HG03342 (cell line): ENCODE measurements at regions not wholly inside any gene's neighbourhood (a gene's known extent, or its start where the extent isn't known, plus 50 kb on each side); places are given as distances from the start of the nearest gene placed in this dataset.

Source experiments
- ATAC-seq: cut with Tn5 transposase; IDR thresholded peaks from one replicate; pipeline ENCODE4 v1.9.1; 2021; ENCODE audit warnings: mild to moderate bottlenecking, moderate library complexity; ENCODE audit not compliant: unreplicated experiment

DNA sequence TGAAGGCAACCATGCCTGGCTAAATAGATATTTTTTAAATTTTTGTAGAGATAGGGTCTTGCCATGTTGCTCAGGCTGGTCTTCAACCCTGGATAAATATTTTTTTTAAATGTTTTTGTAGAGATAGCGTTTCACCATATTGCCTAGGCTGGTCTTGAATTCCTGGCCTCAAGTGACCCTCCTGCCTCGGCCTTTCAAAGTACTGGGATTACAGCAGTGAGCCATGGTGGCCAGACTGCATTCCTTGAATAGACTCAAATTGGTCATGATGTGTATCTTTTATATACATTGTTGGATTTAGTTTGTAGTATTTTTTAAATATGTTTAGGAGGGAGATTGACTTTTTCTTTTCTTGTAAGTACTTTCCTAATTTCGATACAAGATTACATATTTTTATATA is 325.7 kb upstream of the C11orf87 start:
- ATAC-seq: no peak

DNA sequence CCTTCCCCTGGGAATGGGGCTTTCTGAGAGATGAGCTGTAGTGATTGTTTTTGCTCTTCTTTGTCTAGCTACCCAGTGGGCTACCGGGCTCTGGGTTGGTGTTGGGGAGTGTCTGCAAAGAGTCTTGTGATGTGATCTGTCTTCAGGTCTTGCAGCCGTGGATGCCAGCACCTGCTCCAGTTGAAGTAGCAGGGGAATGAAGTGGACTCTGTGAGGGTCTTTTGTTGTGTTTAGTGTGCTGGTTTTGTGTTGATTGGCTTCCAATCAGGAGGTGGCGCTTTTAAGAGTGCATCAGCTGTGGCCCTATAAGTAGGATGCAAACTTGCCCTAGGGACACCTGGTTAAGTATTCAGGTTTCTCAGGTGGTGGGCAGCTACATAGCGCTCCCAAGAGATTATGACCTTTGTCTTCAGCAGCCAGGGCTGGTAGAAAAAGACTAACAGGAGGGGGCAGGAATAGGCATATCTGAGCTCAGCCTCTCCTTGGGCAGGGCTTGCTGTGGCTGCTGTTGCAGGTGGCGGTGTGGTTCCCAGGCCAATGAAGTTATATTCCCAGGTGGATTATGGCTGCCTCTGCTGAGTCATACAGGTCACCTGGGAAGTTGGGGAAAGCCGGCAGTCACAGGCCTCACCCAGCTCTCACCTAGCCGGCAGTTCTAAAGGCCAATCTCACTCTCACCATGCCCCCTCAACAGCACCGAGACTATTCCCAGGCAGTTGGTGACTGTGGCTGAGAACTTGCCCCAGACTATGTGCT is 315.7 kb upstream of the C11orf87 start:
- no peak for ATAC-seq

DNA sequence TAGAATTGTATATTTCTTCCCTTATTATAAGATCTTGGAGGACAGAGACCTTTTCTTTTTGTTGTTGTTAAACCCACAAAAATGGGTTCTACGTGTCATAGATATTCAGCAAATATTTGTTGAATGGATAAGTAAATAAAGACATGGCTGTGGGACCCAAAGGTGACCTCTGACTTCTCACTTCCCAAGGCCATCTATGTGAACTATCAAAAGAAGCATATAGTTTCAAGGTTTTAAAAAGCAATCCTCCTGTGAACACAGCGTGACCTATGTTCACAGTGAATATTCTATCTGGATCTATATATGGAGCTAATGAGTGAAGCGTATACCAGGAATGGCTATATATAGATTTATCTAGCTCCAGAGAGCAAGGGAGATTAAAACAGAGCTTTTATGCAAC is 312.8 kb upstream of the C11orf87 start:
- no peak for ATAC-seq

DNA sequence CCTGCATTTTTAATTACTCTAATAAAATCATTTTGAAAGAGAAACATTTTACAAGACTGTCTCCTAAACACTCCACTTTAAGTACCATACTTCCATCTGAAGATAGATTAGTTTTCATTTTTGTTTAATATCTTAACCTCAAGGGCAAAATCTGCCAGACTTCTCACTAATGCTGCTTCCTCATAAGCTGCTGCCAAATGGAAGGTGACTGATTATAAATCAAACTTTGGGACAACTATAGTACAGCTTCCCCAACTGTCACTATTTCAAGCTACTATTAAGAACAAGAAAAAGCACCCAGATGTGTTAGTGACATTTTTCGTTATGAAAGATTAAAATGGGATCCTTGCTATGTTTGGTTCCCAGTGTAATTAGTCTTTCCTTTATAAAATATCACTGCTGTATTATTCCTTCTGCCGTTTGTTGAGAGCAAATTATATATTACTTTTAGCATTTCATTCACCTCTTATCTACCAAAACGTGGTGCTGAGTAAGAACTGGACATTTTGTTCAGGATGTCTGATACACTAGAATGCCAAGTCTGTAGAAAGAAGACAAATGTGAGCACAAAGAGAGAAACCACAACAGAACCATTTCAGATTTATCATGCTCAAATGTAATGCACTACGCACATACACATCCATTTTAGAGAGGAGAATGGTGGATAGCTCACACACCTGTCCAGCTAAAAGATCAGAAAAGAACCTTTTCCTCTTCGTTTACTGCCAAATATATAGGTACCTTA is 312.2 kb upstream of the C11orf87 start:
- ATAC-seq: no peak

DNA sequence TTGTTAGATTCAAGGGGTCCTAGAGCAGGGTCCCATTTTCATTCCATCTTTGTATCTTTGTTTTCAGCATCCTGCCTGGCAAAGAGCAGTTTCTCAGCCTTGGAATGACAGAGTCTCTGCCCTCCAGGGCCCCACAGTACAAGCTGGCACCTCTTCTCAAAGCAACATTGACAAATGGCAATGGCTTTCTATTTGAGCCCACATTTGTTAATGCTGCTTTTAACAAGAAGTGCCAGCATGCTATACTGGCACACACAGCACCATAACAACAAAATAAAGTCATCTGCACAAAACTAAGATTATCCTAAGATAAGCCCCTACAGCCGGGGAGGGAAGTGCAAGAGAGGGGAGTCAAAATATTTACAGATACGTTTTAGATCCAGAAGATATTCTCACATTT is 309.7 kb upstream of the C11orf87 start:
- ATAC-seq: no peak

DNA sequence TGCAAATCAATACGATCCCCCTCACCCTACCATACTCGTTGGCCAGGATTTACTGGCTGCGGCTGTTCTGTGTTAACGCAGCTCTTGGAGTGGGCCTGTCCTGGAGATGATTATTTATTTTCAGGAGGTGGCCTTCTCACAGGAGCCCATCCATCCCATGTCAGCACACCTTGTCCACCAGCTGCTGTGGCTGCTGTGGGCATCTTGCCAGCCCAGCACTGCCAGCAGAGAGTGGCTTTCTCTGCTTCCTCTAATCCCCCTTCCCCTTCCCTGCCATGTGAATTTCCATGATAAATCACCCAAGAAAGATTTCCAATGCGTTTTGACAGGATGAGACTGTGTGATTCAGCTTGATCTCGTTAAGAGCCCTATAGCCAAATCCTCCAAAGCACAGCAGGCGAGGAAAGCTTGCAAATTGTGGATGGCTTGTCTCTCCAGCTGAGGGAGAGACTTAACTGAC is 309.1 kb upstream of the C11orf87 start:
- no peak for ATAC-seq

DNA sequence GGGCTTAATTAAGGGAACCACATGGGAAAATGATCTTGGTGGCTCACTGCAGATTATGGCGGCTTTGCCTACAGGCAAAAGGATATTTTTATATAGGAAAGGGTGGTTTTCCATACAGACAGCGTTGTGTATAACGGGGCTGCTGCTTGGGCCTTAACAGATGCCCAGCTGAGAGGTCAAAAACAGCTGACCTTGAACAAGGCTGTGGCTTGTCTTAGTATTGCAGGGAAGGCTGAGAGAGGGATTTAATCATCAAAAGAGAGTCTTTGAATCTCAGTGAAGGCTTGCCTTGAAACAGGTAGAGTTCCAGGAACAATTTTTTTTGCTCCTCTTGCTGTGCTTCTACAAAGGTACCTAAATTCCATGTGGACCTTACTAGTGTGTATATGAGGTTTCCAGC is 301.6 kb upstream of the C11orf87 start:
- no peak for ATAC-seq

DNA sequence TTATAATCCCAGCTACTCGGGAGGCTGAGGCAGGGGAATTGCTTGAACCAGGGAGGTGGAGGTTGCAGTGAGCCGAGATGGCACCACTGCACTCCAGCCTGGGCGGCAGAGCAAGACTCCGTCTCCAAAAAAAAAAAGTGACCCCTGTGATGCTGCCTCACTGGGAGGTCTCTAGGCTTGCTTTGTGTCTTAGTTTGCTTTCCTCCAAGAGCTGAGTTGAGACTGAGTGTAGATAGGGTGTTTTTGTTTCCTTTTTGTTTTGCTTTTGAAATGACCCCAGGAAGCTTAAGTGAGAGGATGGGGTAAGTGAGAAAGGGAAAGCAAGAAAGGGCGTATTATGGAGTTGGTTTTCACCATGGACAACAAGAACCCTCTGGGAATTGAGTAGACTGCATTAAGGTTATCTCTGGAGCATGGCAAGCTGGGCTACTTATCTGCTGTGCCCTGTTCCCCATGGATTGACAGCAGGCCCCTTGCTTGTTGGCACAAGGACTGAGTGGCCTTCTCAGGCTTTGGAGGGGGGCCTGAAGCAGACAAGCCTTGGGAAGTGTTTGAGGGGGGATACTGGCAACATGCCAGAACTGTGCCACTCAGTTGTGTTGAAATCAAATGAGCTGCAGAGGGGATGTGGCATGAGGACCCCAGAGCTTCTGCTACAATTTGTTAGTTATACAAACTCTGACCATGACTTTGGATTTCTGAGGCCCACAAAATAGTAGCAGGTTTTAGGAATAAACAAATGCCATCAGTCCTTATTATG is 300.6 kb upstream of the C11orf87 start:
- ATAC-seq: no peak

DNA sequence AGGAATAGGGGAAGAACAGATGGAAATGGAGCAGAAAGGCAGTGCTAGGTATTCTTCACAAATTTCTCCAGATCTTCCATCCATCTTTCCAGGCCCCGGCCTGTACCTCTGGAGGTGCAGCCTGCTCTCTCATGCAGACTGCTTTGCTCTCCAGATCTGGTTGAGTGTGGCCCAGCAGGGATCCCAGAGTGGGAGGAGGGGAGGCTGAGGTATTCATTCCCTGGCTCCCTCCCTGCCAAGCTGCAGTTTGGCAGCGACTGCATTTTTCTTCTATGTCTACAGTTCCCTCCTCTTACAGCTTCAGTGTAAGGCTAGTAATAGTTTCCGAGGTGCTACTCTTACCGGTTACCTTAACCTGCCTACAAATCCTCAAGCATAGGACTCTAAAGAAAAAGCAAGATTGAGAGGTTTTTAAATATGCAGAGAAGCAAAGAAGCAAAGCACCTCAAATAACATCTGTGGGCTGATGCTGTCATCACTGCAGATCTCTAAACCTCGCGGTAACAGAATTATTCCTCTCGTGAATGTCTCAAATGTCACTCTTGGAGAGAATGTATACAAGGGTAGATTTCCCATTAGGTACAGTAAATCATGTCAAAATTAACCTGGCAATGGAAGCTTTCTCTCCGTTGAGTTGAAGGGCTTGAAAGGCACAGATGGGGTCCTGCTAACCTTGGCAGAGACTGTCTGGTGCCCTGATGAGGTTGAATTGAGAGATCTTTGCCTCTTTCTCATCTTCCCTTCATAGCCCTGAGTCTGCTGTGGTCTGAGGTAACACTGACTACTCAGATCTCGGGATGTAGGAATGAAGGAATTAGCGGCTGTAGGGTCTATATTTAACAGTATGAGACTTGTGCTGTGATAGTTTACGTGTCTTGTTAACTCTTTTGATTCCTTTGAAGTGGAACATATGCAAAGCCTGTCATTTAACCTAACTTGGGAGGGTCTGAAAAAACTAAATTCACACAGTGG is 297.9 kb upstream of the C11orf87 start:
- no peak for ATAC-seq

DNA sequence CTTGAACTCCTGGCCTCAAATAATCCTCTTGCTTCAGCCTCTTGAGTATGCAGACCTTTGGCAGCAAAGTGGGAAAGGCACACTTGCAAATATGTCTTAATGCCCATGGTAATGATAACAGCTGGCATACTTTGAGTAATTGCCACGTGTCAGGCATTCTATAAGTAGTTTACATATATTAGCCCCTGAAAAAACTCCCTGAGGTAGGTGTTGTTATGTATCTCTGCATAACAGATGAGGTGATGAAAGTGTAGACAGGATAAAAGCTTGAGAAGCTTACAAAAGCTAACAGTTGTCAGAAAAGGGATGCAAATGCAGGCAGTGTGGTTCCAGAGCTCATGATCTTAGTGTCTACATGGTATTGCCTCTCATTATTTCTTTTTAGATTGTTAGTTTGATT is 291.1 kb upstream of the C11orf87 start:
- ATAC-seq: no peak

DNA sequence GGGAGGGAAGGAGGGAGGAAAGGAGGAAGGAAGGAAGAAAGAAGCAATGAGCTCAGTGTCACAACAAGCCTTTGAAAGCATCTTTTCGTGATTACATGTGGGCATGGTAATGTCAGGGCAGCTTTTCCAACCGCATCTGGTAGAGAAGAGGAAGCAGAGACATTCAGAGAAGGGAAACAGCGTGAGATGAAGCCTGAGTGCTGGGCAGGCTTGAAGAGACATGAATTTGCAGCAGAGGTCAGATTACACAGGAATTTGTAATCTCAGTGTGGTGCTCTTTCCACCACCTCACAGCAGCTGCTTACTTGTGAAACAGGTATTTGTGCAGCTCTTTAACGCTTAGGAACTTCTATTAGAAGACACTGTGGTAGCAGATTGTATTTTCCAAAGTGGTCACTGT is 289.5 kb upstream of the C11orf87 start:
- no peak for ATAC-seq

DNA sequence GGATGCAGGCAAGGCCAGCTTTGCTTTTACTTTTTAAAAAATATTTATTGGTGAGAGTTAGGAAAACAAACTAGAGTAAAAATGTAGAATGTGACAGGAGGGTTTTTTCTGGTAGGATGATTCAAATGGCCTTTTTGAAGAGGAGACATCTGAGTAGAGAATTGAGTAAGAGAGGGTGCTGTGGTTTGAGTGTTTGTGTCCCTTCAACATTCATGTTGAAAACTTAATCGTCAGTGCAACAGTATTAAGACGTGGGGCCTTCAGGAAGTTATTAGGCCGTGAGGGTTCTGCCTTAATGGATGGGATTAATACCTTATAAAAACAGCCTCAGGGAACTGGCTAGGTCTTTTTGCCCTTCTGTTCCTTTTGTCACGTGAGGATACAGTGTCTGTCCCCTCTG is 288.8 kb upstream of the C11orf87 start:
- ATAC-seq: no peak

DNA sequence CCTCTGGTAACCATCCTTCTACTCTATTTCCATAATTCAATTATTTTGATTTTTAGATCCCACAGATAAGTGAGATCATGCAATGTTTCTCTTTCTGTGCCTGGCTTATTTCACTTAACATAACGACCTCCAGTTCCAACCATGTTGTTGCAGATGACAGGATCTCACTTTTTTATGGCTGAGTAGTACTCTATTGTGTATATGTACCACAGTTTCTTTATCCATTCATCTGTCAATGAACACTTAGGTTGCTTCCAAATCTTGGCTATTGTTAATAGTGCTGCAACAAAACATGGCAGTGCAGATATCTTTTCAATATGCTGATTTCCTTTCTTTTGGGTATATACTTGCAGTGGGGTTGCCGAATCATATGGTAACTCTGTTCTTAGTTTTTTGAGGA is 286.4 kb upstream of the C11orf87 start:
- no peak for ATAC-seq

DNA sequence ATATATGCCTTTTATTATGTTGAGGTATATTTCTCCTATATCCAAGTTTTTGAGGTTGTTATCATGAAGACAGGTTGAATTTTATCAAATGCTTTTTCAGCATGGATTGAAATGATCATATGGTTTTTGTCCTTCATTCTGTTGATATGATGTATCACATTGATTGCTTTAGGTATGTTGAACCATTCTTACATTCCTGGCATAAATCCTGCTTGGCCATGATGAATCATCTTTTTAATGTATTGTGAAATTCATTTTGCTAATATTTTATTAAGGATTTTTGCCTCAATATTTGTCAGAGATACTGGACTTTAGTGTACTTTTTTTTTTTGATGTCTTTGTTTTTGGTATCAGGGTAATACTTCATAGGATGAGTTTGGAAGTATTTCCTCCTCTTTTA is 283.8 kb upstream of the C11orf87 start:
- no peak for ATAC-seq

DNA sequence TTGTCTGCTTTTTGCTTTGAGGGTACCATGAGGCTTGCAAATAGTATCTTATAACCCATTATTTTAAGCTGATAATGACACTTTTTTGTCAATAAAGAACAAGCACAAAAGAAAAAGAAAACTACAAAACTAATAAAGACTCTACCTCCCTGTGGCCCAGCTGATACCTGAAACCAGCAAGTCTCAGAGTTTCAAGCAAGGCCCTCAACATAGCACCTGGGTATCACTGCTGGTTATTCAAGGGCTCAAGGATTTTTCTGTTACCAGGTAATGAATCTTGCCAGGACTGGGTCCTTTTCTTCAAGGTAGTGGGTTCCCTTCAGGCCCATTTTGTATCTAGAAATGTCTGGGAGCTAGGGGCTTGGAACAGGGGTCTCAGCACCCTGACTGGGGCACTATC is 281.6 kb upstream of the C11orf87 start:
- ATAC-seq: no peak

DNA sequence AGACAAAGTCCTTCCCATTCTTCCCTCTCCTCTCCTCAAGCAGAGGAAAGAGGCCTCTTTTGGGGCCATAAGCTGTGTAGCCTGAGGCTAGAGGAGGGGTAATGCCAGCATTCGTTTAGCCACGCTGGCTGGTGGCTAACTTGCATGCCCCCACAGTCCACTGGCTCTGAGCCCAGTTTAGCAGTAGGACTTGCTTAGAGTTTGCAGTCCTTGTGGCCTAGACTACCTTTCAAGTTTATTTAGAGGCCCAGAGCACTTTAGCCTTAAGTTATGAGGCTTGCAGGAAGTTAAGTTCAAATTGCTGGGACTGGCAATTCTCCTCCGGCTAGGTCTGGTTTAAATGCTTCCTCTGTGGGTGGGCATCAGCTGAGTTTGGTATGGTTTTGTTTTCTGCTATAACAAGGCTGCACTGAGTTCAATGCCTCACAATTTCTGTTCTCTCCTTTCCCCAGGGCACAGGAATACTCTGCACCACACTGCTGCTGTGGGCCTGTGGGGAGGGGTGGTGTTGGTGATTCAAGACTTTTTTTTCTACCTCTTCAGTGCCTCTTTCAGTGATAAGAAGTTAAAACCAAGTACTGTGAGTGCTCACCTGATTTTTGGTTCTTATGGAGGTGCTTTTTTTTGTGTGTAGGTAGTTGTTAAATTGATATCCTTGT is 281.0 kb upstream of the C11orf87 start:
- no peak for ATAC-seq

DNA sequence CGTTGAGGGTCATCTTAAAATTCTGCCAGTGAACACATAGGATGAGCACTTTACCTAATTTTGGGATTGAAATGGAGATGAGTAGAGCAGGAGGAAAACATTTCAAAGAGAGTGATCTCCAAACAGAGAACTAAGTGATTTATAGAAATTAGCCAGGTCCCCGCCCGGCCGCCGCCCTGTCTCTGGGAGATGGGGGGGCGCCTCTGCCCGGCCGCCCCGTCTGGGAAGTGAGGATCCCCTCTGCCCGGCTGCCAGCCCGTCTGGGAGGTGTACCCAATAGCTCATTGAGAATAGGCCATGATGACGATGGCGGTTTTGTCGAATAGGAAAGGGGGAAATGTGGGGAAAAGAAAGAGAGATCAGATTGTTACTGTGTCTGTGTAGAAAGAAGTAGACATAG is 276.7 kb upstream of the C11orf87 start:
- no peak for ATAC-seq

DNA sequence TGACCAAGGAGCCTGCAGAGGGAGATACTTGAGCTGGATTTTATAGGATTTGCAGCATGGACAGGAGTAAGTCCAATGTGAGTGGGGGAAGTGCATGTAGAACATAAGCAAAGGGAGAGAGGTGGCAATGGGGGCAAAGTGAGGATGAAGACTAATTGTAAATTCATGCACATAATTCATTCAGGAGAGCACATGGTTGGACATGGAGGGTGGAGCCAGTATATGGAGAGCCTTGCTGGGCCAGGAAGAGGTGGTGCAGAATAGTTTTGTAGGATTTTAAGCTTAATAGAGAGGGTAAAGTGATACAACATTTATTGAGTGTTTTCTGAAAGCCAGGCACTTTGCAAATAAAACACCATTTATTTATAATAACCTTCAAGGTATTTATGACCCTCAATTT is 274.3 kb upstream of the C11orf87 start:
- no peak for ATAC-seq

DNA sequence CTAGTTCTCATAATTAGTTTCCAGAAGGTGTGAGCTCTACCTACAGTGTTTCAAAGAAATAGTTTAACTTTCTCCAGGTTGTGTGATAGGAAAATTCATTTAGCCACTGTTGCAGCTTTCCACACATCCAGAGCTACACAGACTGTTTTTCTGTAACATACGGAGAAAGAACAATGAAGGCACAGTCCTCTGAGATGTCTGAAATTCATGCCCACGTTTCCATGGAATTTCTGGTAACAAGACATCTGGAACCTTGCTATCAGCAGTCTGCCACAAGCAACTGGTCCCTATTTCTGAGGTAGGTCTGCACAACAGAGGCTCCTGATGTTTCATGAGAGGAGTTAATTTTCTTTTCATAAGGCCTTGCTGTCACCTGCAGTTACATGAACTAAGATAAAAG is 273.3 kb upstream of the C11orf87 start:
- ATAC-seq: no peak

DNA sequence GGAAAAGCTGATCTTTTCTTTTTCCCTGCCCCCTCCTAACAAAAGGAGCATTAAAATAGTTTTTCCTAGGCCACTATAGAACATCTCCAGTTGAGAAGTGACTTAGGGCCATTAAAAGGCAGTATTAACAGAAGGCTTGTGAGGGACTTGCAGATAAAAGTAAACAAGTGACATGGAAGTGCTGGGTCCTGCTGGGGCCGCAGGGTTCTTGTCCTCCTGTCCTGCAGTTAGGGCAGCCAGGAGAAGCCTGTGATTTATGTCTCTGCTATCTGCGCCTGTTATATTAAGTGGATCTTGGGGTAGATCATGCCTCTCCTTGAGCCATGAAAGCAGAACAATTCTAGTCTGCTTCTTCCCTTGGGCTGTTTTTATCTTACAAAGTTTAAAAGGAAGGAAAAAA is 271.4 kb upstream of the C11orf87 start:
- no peak for ATAC-seq
